NCI-H748 (cell line): ENCODE measurements at regions not wholly inside any gene's neighbourhood (a gene's known extent, or its start where the extent isn't known, plus 50 kb on each side); places are given as distances from the start of the nearest gene placed in this dataset.

ENCODE experiments used
- DNase-seq: peaks from one replicate; lab custom pipeline; 2025; ENCODE audit not compliant: unreplicated experiment; lab: John Stamatoyannopoulos, UW

DNA sequence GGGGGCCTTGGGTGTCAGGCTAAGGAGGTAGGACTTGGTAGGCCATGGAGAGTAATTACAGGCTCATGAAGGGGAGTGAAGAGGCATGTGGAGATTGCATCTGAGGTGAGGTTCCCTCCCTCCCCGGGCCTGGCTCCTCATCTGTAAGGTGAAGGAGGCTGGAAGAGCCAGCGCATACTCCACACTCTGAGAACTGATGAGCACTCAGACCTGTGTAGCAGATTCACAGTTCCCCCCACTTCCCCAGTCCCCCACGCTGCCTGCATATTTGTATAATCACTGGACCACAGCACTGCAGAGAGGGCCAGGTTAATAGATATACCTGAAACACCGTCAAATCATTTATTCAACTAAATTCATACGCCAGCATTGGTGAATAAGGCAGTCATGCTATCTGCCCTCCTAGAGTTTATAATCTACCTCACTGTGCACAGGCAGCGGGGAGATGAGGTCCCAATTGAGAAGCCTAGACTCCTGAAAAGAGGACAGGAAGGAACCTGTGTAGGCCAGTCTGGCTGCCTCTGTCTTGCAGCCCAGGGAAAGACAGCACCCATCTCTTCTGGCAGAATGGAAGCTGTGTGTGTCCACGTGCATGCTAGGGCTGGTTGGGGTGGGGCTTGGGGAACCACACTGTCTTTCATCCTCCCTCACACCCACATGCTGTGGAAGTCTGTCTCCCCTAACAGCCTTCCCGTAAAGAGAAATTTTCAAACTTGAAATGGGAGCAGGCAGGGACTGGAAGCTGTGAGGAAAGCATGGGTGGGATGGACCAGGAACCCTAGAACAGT, 110.6 kb upstream of the ATP1A1 start:
- DNase-seq: no peak

DNA sequence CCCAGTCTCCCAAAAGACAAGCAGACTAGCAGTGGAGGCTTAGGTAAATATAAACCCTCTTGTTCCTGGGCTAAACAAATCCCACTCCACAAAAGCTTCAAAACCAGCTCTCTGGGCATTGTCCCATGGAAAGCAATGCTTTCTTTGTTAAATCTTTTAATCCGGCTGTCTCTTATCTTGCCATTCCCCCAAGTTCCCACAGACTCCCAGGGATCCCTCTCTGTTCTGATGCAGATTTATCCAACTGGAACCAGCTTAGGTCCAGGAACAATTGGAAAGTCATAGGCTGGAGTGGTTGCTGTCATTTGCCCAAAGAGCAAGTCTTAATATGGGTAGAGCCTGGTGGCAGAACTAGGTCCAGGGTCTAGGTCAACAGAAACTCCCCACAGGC, 110.1 kb upstream of the ATP1A1 start:
- DNase-seq: no peak

GRCh38 chr1:116265931-116266863, 106.8 kb upstream of the ATP1A1 start:
- no peak for DNase-seq

- no peak for DNase-seq
These were observed 106.2 kb upstream of the ATP1A1 start for GRCh38 chr1:116266864-116267212.

DNA sequence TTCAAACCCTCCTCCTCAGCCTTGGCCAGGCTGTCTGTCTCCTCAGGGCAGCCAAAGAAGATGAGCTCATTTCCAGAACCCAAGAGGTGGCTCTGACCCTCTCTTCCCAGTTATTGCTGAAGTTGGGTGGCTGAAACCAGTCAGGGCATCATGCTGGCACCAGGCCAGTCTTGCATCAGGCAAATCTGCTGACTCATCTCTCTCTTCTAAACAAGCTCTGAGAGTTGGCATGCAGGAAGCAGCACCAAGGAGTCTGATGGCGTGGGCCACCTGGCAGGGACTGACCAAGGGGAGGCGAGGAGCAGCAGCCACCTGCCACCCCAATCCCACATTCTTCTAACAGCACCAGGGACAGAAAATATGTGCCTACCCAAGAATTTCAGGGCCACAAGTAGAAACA, 104.8 kb upstream of the ATP1A1 start:
- peak; percentile 43 for DNase-seq

GRCh38 chr1:116270316-116271057, 102.6 kb upstream of the ATP1A1 start:
- DNase-seq: no peak

DNA sequence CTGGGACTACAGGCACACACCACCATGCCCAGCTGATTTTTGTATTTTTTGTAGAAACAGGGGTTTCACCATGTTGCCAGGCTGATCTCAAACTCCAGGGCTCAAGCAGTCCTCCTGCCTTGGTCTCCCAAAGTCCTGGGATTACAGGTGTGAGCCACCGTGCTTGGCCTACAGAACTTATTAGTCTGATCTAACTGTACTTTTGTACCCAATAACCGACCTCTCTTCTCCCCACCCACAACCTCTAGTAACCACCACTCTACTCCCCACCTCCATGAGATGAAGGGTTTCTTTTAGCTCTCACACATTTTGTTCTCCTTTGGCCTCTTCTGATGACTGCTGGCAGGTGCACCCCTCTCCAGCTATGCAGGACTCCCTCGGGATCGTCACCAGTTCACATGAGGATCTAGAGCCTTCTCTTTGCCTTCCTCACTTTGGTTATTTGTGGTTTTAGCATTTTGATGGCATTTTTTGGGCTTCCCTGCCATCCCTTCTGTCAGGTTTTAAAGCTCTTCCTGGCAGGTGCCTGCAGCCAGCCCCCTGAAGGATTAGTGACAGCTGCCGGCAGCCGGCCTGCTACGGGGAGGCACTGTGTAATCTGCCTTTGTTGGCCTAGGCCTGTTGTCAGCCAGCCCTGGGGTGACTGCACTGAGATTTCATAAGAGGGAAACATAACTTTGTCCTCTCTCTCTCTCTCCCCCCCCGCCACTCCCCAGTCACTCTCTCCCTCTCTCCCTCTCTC, 99.8 kb upstream of the ATP1A1 start:
- no peak for DNase-seq

DNA sequence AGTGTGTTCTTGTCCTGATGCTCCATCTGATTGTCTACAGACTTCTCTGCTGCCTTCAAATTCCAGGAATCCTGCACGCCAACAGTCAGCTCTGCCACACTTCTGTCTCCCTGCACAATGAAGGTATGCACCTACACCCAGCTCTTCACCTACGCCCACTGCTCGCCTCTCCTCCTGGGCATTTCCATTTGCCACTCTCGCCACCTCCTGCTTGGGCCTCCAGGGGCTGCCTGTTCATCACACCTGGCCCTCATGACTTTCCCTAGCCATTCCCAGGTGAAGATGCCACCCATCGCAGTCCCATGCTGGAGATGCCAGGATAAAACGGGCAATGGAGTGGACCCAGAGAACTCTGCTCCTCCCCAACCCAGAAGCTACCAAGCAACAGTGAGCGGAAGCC, 96.5 kb upstream of the ATP1A1 start:
- DNase-seq: no peak

DNA sequence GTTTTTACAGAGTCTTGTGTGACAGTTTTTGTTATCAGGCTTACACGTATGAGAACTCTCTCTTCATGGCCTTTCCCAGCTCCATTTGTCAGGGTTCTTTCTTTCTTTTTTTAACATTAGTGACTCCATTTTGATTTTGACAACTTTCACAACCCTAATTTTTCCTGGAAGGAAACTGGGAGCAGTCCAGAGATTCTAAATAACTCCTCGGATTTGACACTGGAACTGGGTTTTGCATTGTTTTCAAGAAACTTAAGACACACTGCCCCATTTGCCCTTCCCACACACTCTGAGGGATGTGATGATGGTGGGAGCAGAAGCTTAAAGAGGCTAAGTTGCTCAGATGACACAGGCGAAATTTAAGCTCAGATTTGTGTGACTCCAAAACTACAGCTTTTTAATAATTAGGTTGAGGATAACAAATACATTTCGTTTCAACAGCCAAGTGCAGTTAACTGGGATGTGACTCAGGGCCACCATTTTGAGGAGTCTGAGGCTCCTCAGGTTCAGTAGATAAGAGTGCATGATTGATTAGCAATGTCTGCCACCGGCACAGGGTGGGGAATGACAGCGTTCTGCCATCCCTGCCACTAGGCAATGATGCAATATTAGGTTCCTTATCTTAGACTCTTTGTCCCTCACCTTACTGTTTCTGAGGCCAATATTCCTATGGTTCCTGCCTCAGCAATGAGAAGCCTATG, 95.1 kb upstream of the ATP1A1 start:
- DNase-seq: no peak

GRCh38 chr1:116278541-116278866, 94.5 kb upstream of the ATP1A1 start:
- no peak for DNase-seq

DNA sequence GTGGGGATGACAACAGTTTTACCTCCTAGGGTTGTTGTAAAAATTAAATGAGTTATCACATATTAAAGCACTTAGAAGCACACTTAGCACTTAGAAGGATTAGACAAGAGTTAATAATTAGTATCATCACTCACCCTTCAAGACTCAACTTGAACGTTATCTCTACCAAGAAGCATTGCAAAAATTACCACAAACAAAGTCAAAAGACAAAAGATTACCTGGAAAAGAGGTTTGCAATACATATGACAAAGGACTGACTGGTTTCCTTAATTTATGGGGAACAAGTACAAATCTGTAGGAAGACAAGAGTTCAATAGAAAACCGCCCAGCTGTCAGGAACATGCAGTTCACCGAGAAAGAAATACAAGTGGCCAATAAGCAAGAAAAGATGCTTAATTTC, 93.3 kb upstream of the ATP1A1 start:
- no peak for DNase-seq

GRCh38 chr1:116284819-116285390, 88.1 kb upstream of the ATP1A1 start:
- DNase-seq: no peak

DNA sequence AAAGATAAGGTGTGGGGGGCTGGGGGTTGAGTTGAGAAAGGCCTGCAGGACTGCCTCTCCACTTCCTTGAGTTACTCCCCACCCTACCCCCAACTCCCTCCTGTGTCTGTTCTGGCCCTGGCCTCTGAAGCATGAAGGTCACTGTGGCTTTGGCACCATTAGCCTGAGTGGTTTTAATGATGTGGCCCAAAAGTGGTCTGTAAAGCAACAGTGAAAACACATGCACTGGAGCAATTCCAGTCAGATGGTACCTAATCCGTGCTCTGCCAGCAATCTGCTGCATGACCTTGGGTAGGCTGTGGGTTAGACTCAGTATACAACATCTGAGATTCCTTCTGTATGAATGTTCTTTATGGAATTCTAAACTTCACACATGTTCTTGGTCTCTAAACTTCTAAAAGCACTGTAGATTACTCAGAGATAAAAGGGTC, 86.5 kb upstream of the ATP1A1 start:
- DNase-seq: no peak

- DNase-seq: no peak
These were observed 85.5 kb upstream of the ATP1A1 start for GRCh38 chr1:116287341-116288200.

DNA sequence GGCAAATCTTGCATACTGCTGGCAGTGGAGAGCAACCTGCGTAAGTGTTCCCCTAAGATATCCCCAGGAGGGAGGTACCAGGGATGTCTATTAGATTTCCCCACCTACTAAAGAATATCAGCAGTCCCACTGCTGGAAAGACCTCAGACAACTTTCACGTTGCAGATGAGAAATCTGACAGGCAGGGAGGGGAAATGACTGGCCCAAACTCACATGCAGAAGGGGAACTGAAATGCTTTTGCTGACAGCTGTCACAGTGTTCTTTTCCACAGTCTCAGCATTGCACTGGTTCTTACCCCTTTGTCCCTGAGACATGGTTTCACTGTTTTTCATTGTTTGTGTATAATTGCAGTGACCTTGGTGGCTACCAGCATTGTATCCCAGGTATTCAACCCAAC, 84.8 kb upstream of the ATP1A1 start:
- DNase-seq: no peak

DNA sequence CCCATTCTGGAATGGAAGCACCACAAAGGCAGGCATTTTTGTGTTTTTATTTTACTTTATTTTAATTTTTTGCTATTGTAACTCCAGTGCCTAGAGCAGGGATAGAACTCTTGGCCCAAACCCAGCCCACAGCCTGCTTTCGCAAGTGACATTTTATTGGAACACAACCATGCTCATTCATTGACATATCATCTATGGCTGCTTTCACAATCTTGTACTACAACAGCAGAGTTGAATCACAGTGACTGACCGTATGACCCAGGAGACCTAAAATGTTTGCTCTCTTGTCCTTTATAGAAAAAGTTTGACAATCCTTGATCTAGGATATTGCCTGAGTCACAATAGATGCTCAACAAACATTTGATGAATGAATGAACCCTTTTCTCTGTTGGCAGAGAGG, 83.9 kb upstream of the ATP1A1 start:
- DNase-seq: no peak

GRCh38 chr1:116290085-116290705, 82.8 kb upstream of the ATP1A1 start:
- DNase-seq: no peak

GRCh38 chr1:116291024-116291423, 82.0 kb upstream of the ATP1A1 start:
- DNase-seq: no peak
